ENCODE measurements at regions not wholly inside any gene's neighbourhood (a gene's known extent, or its start where the extent isn't known, plus 50 kb on each side); places are given as distances from the start of the nearest gene placed in this dataset.
A peak's percentile ranks its signal among the peaks of the same experiment; 100 is the strongest.

DNA sequence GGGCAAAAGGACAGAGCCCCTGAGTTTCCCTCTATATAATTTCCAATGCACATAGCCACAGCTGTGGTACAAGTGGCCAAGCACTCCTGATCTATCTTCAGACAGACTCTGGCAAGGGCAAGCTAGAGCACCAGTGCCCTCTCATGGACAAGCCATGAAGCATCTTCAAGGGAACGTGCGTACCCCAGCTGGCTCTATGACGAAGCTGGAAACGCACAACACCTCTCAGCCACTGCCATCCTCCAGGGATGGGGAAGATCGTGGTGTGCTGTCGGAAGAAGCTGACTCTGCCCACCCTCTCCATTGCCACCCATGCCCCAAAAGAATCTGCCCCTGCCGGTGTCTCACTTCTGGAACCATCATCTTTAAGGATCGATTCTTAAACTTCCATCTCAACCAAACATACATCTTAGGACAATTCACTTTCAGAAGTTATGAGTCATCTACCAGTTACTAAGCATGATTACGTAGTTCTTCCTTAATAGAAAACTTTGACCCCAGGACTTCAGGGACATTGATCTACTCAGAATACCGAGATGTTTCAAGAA, 482.9 kb downstream of the AGTPBP1 start:
- 21 to 26% methylated on average over 10 of the region's 10 CpGs for WGBS, 2 donors
- intact Hi-C loops (cut with DNase I; ENCODE audit: low total_unique reads) = loop anchor here (10.0 kb wide), 1 partner anchor 554 kb away; no protein-coding TSS in a partner anchor
- no peak overlapping the region for H3K4me3 ChIP-seq (ENCODE audit: low read depth, poor library complexity, severe bottlenecking)
- peak; percentile 49 to 86 for DNase-seq (ENCODE audit: low spot score in 2 of 2)
- no peak for TF ChIP-seq POLR2A (IDR thresholded peaks at IDR 0.05)
- TF ChIP-seq, protein P1, sequence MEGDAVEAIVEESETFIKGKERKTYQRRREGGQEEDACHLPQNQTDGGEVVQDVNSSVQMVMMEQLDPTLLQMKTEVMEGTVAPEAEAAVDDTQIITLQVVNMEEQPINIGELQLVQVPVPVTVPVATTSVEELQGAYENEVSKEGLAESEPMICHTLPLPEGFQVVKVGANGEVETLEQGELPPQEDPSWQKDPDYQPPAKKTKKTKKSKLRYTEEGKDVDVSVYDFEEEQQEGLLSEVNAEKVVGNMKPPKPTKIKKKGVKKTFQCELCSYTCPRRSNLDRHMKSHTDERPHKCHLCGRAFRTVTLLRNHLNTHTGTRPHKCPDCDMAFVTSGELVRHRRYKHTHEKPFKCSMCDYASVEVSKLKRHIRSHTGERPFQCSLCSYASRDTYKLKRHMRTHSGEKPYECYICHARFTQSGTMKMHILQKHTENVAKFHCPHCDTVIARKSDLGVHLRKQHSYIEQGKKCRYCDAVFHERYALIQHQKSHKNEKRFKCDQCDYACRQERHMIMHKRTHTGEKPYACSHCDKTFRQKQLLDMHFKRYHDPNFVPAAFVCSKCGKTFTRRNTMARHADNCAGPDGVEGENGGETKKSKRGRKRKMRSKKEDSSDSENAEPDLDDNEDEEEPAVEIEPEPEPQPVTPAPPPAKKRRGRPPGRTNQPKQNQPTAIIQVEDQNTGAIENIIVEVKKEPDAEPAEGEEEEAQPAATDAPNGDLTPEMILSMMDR (IDR thresholded peaks at IDR 0.05) = peak in 1 of 3 donors; percentile 43

DNA sequence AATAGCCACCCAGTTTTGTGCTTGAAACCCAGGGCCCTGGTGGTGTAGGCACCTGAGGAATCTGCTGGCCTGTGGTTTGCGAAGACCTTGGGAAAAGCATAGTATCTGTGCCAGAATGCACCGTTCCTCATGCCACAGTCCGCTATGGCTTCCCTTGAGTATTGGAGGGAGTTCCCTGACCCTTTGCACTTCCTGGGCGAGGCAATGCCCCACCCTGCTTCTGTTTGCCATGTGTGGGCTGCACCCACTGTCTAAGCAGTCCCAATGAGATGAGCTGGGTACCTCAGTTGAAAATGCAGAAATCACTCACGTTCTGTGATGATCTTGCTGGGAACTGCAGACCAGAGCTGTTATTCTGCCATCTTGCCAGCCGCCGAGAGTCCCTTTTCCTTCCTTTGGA, 483.5 kb downstream of the AGTPBP1 start:
- DNase-seq (ENCODE audit: low spot score in 2 of 2) = peak in 1 of 2 donors; percentile 71
- TF ChIP-seq, protein P1 (IDR thresholded peaks at IDR 0.05) = no peak
- no peak for TF ChIP-seq POLR2A (IDR thresholded peaks at IDR 0.05)
- WGBS, 2 donors = 79 to 80% methylated on average over 6 to 7 of the region's 7 CpGs
- intact Hi-C loops (cut with DNase I; ENCODE audit: low total_unique reads) = loop anchor here (10.0 kb wide), 1 partner anchor 553 kb away; no protein-coding TSS in a partner anchor
- no peak overlapping the region for H3K4me3 ChIP-seq (ENCODE audit: low read depth, poor library complexity, severe bottlenecking)

DNA sequence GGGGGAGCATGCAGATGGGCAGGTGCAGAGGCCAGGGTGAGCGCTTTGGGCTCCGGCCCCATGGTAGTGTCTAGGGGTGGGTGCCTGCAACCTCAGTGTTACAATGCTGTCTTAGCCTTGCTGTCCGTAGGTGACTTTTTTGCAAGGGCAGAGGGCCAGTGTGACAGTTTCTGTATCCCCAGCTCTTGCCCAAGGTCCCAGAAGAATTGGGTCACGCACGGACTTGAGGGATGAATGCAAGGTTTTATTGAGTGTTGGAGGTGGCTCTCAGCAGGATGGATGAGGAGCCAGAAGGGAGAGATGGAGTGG, 492.5 kb downstream of the AGTPBP1 start:
- H3K4me3 ChIP-seq (ENCODE audit: low read depth, poor library complexity, severe bottlenecking) = no peak overlapping the region
- DNase-seq (ENCODE audit: low spot score in 2 of 2) = no peak
- no peak for TF ChIP-seq POLR2A (IDR thresholded peaks at IDR 0.05)
- TF ChIP-seq, protein P1 (IDR thresholded peaks at IDR 0.05) = no peak
- 92 to 97% methylated on average over 5 of the region's 5 CpGs for WGBS, 2 donors
- intact Hi-C loops (cut with DNase I; ENCODE audit: low total_unique reads) = no loop called here

DNA sequence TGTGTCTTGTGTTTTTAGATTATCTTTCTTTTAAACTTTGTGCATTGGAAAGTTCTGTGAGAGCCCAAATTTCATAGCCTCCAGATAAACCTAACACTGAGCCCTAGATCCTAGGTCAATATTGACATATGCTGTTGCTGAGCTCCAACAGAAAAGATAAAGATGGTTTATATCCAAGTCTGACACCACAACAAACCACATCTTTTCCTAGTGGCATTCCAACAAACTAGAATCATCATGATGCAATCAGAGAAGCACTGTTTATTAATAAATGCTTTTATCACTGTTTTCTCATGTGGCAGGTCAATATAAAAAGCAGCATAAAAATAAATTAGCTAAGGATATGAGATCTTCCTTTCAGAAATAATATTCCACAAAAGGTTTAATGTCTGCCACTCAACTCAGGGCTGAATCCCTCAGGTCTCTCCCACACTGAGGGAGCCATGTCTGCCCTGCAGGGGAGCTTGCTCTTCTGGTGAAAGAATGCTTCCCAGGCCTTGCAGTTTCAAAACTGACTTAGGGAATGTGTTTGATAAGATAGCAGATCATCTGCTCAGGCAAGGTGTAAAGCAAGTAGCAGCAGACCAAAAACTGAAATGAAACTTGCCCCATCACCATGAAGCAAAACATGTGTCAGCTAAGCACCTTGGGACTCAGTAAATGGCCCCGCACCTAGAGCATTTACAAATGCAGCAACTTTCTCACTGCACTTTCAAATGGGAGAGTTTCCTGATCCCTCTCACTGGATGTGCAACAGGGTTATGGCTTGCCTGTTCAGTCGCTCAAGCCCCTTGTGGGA, 493.0 kb downstream of the AGTPBP1 start:
- TF ChIP-seq POLR2A (IDR thresholded peaks at IDR 0.05) = no peak
- TF ChIP-seq, protein P1 (IDR thresholded peaks at IDR 0.05) = no peak
- no peak for DNase-seq (ENCODE audit: low spot score in 2 of 2)
- 69 to 81% methylated on average over 1 to 2 of the region's 2 CpGs for WGBS, 2 donors
- intact Hi-C loops (cut with DNase I; ENCODE audit: low total_unique reads) = no loop called here
- H3K4me3 ChIP-seq (ENCODE audit: low read depth, poor library complexity, severe bottlenecking) = no peak overlapping the region

DNA sequence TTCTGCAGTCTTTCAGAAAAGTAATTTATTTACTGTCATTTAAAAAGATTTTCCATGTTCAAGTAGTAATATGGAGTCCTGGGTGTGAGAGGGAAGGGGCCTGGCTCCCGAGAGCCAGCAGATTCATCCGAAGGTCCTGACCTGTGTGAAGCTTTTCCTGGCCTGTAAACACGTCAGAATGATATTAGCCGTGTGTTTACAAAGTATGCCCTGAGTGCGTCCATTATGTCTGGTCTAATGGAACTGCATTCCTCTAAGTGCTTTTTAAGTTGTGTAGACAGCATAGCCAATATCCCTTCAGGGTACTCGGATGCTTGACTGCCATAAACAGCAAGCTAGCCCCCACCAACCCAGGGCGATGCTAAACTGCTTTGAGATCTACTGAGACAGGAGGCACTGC, 495.2 kb downstream of the AGTPBP1 start:
- DNase-seq (ENCODE audit: low spot score in 2 of 2) = no peak
- no peak overlapping the region for H3K4me3 ChIP-seq (ENCODE audit: low read depth, poor library complexity, severe bottlenecking)
- TF ChIP-seq POLR2A (IDR thresholded peaks at IDR 0.05) = no peak
- TF ChIP-seq, protein P1 (IDR thresholded peaks at IDR 0.05) = no peak
- 86 to 93% methylated on average over 7 of the region's 7 CpGs for WGBS, 2 donors
- intact Hi-C loops (cut with DNase I; ENCODE audit: low total_unique reads) = no loop called here
